HL-60 (cell line): ENCODE measurements at regions not wholly inside any gene's neighbourhood (a gene's known extent, or its start where the extent isn't known, plus 50 kb on each side); places are given as distances from the start of the nearest gene placed in this dataset.
"Not testable (repeated sequence)": the region's sequence is repeated elsewhere in the genome, so short reads cannot be mapped to it uniquely, and the experiment has no call there.

Source experiments
- DNase-seq, 2 experiments: peaks; one replicate each; pipeline ENCODE4 v3.0.0-alpha.2; 2010 to 2020; ENCODE audit warnings: low read depth in 1 of 2, low spot score in 1 of 2
- H3K27ac ChIP-seq: fragments of 250-450 bp; sonication (Bioruptor Pico); replicated peaks from 2 replicates; pipeline ENCODE4 v1.5.1; 2020; ENCODE audit warnings: mild to moderate bottlenecking, moderate library complexity
- H3K27me3 ChIP-seq: fragments of 250-450 bp; sonication (Bioruptor Pico); 2 replicates; pipeline ENCODE4 v1.5.1; 2021; ENCODE audit warnings: mild to moderate bottlenecking, moderate library complexity; ENCODE audit not compliant: insufficient read depth, poor library complexity, severe bottlenecking
- H3K4me3 ChIP-seq: replicated peaks from 2 replicates; pipeline ENCODE4 v1.5.1; 2011; ENCODE audit warnings: mild to moderate bottlenecking, control low read depth, low read length; ENCODE audit not compliant: insufficient read depth

DNA sequence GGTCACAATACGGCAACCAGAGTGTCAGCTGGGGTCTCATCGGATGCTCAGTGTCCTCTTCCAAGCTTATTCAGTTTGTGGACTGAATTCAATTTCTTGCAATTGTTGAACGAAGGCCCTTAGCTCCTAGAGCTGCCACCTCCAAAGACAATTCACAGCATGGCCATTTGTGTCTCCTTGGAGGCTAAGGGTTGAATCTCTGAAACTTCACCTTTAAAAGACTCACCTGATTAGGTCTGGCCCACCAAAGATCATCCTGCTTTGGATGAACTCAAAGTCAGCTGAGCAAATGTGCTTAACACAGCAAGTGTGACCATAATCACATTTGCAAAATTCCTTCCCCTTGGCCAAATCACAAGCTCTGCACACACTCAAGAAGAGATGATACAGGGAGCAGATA lies 175.9 kb downstream of the OTOP1 start:
- not testable (repeated sequence) for H3K27me3 ChIP-seq, H3K27ac ChIP-seq, DNase-seq, H3K4me3 ChIP-seq

- H3K27ac ChIP-seq, DNase-seq, H3K27me3 ChIP-seq, H3K4me3 ChIP-seq: not testable (repeated sequence)
Observed at GRCh38 chr4:4052933-4053332, 173.8 kb downstream of the OTOP1 start.

DNA sequence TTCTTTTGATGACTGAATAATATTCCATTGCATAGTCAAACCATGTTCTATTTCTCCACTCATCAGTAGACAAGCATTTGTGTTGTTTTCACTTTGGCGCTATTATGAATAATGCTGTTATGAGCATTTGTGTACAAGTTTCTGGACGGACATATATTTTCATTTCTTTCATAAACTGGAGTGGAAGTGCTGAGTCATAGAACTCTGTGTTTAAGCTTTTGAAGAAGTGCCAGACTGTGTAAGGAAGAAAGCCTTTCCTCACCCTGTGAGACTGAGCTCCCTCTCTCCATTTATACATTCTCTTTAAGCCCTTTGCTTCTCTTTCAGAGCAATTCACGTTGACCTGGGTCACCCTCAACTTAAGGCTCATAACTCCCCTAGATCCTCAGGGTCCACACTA lies 169.5 kb downstream of the OTOP1 start:
- H3K27me3 ChIP-seq, DNase-seq, H3K27ac ChIP-seq, H3K4me3 ChIP-seq: not testable (repeated sequence)

GRCh38 chr4:4084171-4084570 lies 142.6 kb downstream of the OTOP1 start:
- DNase-seq, H3K4me3 ChIP-seq, H3K27ac ChIP-seq, H3K27me3 ChIP-seq: not testable (repeated sequence)

GRCh38 chr4:4089716-4090419 lies 136.9 kb downstream of the OTOP1 start:
- H3K27me3 ChIP-seq, H3K4me3 ChIP-seq, DNase-seq, H3K27ac ChIP-seq: not testable (repeated sequence)

GRCh38 chr4:4090720-4091119 lies 136.0 kb downstream of the OTOP1 start:
- not testable (repeated sequence) for H3K4me3 ChIP-seq

DNA sequence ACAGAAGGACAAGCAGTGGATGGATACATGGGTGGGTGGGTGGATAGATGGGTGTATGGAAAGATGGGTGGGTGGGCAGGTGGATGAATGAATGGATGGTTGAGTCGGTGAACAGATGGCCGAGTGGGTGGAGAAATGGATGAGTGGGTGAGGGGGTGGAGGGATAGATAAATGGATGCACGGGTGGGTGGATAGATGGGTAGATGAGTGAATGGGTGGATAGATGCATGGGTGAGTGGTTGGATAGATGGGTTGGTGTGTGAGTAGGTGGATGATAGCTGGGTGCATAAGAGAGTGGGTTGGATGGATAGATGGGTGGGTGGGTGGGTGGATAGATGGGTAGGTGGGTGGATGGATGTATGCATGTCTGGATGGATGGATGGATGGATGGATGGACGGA lies 134.6 kb downstream of the OTOP1 start:
- not testable (repeated sequence) for H3K4me3 ChIP-seq, H3K27me3 ChIP-seq, H3K27ac ChIP-seq, DNase-seq

More at GRCh38 chr4:4090720-4091119, 136.0 kb downstream of the OTOP1 start:
- not testable (repeated sequence) for H3K27ac ChIP-seq, DNase-seq, H3K27me3 ChIP-seq

DNA sequence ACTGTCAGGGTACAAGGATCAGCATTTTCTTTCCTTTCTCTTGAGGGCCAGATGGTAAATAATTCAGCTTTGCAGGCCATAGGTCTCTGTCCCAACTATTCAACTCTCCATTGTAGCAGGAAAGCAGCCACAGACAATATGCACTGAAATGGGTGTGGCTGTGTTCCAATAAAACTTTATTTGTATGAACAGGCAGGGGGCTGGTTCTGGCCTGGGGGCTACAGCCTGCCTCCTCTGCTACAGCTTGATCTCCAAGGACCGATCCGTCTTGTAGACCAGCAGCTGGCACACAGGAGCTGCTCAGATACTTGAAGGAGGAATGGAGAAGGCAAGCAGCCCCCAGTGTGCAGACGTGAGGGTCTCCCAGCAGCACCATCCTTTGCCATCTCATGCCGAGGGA lies 127.1 kb downstream of the OTOP1 start:
- not testable (repeated sequence) for H3K27me3 ChIP-seq, H3K27ac ChIP-seq, H3K4me3 ChIP-seq, DNase-seq

DNA sequence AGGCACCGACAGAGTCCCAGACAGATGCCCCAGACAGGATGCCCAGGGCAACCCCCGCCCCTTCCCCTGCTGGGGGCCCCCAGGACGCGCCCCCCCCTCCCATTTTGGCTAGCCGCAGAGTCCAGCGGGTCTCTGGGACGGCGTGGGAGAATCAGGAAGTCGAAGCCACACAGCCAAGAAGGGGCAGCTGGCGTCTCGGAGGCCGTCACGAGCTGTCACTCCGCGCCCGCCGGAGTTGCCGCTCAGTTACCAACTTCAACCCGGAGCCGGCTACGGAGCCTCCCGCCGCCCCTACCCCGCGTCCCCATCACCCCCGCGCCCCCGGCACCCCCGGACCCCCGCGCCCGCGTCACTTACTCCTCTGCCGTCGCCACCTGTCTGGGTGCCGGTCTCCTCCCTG lies 119.8 kb downstream of the OTOP1 start:
- not testable (repeated sequence) for H3K27ac ChIP-seq, DNase-seq, H3K4me3 ChIP-seq, H3K27me3 ChIP-seq

GRCh38 chr4:4107411-4108107 lies 119.2 kb downstream of the OTOP1 start:
- H3K4me3 ChIP-seq = peak overlapping the region; percentile 20; the same call in 1 of the 2 replicates
- peak; percentile 5 to 11 for DNase-seq
- not testable (repeated sequence) for H3K27ac ChIP-seq, H3K27me3 ChIP-seq

- H3K27ac ChIP-seq, H3K4me3 ChIP-seq, DNase-seq, H3K27me3 ChIP-seq: not testable (repeated sequence)
Observed at GRCh38 chr4:4115381-4115780, 111.3 kb downstream of the OTOP1 start.

GRCh38 chr4:4116901-4117300 lies 109.8 kb downstream of the OTOP1 start:
- not testable (repeated sequence) for H3K4me3 ChIP-seq, DNase-seq, H3K27me3 ChIP-seq

DNA sequence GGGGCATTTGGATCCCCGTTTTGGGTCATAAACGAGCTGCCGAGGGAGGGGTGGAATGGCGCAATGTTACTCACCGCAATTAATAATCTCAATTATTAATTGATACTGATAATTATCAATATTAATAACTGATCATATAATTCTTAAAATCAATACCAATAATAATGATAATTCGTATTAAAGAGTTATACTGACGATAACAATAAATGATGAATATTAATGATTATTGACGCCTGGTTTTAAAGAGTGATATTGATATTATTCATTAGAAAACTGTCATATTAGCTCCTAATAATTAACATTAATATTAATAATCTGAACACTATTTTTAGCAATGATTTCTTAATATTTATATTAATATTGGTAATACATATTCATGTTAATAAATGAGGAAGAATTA lies 92.4 kb downstream of the OTOP1 start:
- not testable (repeated sequence) for DNase-seq, H3K27me3 ChIP-seq, H3K4me3 ChIP-seq, H3K27ac ChIP-seq

More at GRCh38 chr4:4116901-4117300, 109.8 kb downstream of the OTOP1 start:
- not testable (repeated sequence) for H3K27ac ChIP-seq

GRCh38 chr4:4136621-4137020 lies 90.1 kb downstream of the OTOP1 start:
- H3K4me3 ChIP-seq, H3K27ac ChIP-seq, H3K27me3 ChIP-seq, DNase-seq: not testable (repeated sequence)
